ENCODE measurements at regions not wholly inside any gene's neighbourhood (a gene's known extent, or its start where the extent isn't known, plus 50 kb on each side); places are given as distances from the start of the nearest gene placed in this dataset.

DNA sequence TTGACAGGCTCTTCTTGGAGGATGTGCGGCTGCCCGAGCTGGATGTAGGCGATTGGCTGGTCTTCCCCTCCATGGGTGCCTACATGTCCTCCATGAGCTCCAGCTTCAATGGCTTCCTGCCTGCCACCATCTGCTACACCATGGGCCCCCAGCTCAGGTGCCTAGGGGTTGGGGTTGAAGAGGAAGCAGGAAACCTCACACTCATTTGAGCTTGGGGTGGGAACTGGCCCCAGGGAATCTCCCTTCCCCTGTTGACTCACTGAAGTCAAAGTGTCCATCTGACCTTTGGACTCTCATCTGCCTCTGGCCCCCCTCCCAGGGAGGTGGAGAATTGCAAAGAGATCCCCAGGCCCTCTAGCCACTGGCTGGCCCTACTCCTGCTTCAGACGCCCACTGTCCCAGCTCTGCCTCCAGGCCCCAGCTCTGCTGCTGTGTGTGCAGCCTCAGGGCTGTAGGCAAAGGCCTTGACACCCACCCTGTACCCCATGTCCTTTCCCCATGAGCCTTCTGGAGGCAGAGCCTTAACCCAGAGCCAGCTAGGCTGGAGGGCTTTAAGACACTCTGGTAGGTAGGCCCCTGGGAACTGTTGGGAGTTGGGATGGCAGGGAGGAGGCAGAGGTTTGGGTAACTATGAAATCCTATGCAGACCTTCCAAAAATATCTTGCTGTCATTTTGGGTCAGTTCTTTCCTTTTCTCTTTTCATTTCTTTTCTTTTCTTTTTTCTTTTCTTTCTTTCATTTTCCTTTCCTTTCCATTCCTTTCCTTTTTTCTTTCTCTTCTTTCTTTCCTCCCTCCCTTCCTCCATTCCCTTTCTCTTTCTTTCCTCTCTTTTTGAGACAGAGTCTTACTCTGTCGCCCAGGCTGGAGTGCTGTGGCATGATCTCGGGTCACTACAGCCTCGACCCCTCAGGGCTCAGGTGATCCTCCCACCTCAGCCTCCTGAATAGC, 66.9 kb upstream of the TINAGL1 start:
- TF ChIP-seq POLR2AphosphoS5 (IDR thresholded peaks at IDR 0.05; ENCODE audit: borderline replicate concordance, low read depth, low read length) (no peak), EZH2 (IDR thresholded peaks at IDR 0.05) (no peak)
